ENCODE measurements at regions not wholly inside any gene's neighbourhood (a gene's known extent, or its start where the extent isn't known, plus 50 kb on each side); places are given as distances from the start of the nearest gene placed in this dataset.

GRCh38 chrX:129239371-129239770, 283.9 kb downstream of the SMARCA1 start:
- no peaks in the 10 kb centered on the region for H4K20me1 ChIP-seq (ENCODE audit: insufficient read depth)
- no peaks in the 10 kb centered on the region for H3K79me2 ChIP-seq (ENCODE audit: insufficient read depth, low read depth)
- no peak overlapping the region for H3K4me2 ChIP-seq
- no peak overlapping the region for H3K27ac ChIP-seq
- no peak overlapping the region for H2AFZ ChIP-seq (ENCODE audit: low read depth)
- no peak overlapping the region for H3K4me3 ChIP-seq (IDR thresholded peaks at IDR 0.05; ENCODE audit: insufficient read depth, low read depth, low read length)
- H3K4me1 ChIP-seq (ENCODE audit: low read depth, poor library complexity, severe bottlenecking) = no peaks in the 10 kb centered on the region
- no peak for TF ChIP-seq CTCF (conservative IDR thresholded peaks at IDR 0.05; ENCODE audit: low read depth, low read length)
- no peaks in the 10 kb centered on the region for H3K27me3 ChIP-seq (ENCODE audit: insufficient read depth, low read depth)
- H3K9ac ChIP-seq = no peak overlapping the region
- H3K36me3 ChIP-seq (ENCODE audit: insufficient read depth) = no peaks in the 10 kb centered on the region

GRCh38 chrX:129238011-129238410, 285.3 kb downstream of the SMARCA1 start:
- Histone ChIP-seq H3K9ac (no peak overlapping the region), H3K4me3 (IDR thresholded peaks at IDR 0.05; ENCODE audit: insufficient read depth, low read depth, low read length) (no peak overlapping the region), H3K27ac (no peak overlapping the region), H2AFZ (ENCODE audit: low read depth) (no peak overlapping the region), H4K20me1 (ENCODE audit: insufficient read depth) (no peaks in the 10 kb centered on the region), H3K4me1 (ENCODE audit: low read depth, poor library complexity, severe bottlenecking) (no peaks in the 10 kb centered on the region), H3K4me2 (no peak overlapping the region), H3K36me3 (ENCODE audit: insufficient read depth) (no peaks in the 10 kb centered on the region), H3K27me3 (ENCODE audit: insufficient read depth, low read depth) (no peaks in the 10 kb centered on the region), H3K79me2 (ENCODE audit: insufficient read depth, low read depth) (no peaks in the 10 kb centered on the region)
- TF ChIP-seq CTCF (conservative IDR thresholded peaks at IDR 0.05; ENCODE audit: low read depth, low read length) = no peak

DNA sequence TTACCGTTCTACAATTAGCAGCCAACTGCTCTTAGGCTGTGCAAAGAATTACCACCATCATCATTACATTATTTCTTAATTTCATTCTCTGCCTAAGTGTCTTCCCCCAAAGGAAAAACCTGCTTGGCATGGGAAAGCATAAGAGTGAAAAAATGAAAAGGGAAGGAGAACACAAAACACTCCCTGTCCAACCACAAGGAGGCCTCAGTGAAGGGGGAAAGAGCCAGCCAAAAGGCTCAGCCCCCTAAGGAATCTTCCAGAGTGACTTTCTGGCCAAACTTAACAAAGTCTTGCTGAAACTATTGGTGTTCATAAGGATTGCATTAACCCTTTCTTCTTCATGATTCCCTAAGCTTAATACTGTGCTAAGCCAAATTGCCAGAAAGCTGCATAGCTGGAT, 287.4 kb downstream of the SMARCA1 start:
- H3K9ac ChIP-seq = no peak overlapping the region
- H3K36me3 ChIP-seq (ENCODE audit: insufficient read depth) = no peaks in the 10 kb centered on the region
- no peak for TF ChIP-seq CTCF (conservative IDR thresholded peaks at IDR 0.05; ENCODE audit: low read depth, low read length)
- H3K4me2 ChIP-seq = no peak overlapping the region
- no peak overlapping the region for H2AFZ ChIP-seq (ENCODE audit: low read depth)
- H3K4me1 ChIP-seq (ENCODE audit: low read depth, poor library complexity, severe bottlenecking) = no peaks in the 10 kb centered on the region
- H3K27ac ChIP-seq = no peak overlapping the region
- H4K20me1 ChIP-seq (ENCODE audit: insufficient read depth) = no peaks in the 10 kb centered on the region
- no peaks in the 10 kb centered on the region for H3K27me3 ChIP-seq (ENCODE audit: insufficient read depth, low read depth)
- H3K79me2 ChIP-seq (ENCODE audit: insufficient read depth, low read depth) = no peaks in the 10 kb centered on the region
- H3K4me3 ChIP-seq (IDR thresholded peaks at IDR 0.05; ENCODE audit: insufficient read depth, low read depth, low read length) = no peak overlapping the region

DNA sequence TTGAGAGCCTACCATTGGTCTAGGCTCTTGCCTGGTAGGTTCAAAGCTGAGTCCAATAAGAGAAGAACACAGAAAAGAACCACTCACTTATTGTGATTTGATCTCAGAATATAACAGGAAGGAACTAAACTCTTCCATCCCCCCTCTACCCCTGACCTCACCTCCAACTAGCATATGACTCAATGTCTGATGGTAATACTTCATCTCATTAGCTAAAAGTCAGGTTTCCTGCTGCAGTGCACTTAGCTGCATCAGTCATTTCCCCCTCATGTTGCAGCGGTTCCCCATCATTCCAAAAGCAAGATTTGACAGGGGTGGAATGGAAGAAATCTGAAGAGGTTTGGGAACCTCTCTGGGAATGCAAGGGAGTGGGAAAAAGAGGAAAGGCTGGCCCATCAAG, 289.5 kb downstream of the SMARCA1 start:
- Histone ChIP-seq H2AFZ (ENCODE audit: low read depth) (no peak overlapping the region), H3K9ac (no peak overlapping the region), H3K4me1 (ENCODE audit: low read depth, poor library complexity, severe bottlenecking) (no peaks in the 10 kb centered on the region), H3K36me3 (ENCODE audit: insufficient read depth) (no peaks in the 10 kb centered on the region), H3K27ac (no peak overlapping the region), H3K27me3 (ENCODE audit: insufficient read depth, low read depth) (no peaks in the 10 kb centered on the region), H3K79me2 (ENCODE audit: insufficient read depth, low read depth) (no peaks in the 10 kb centered on the region), H4K20me1 (ENCODE audit: insufficient read depth) (no peaks in the 10 kb centered on the region), H3K4me2 (no peak overlapping the region), H3K4me3 (IDR thresholded peaks at IDR 0.05; ENCODE audit: insufficient read depth, low read depth, low read length) (no peak overlapping the region)
- no peak for TF ChIP-seq CTCF (conservative IDR thresholded peaks at IDR 0.05; ENCODE audit: low read depth, low read length)
